ENCODE measurements at regions not wholly inside any gene's neighbourhood (a gene's known extent, or its start where the extent isn't known, plus 50 kb on each side); places are given as distances from the start of the nearest gene placed in this dataset.

DNA sequence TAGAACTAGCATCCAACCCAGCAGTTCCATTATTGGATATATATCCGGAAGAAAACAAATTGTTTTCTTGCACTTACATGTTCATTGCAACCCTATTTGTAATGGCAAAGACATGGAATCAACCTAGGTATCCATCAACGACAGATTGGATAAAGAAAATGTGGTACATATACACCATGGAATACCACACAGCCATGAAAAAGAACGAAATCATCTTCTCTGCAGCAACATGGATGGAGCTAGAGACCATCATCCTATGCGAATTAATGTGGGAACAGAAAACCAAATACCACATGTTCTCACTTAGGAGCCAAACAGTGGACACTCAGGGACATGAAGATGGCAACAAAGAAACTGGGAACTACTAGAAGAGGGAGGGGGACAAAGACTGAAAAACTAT is 352.7 kb downstream of the CDH2 start:
- Mint-ChIP-seq H3K4me3 (ENCODE audit: low read depth) (no peak overlapping the region), H3K27ac (no peak overlapping the region), H3K9me3 (ENCODE audit: low read depth) (peaks cover 4% of the 10 kb centered on the region), H3K36me3 (ENCODE audit: insufficient read depth) (peaks cover 2% of the 10 kb centered on the region), H3K27me3 (peaks cover 3% of the 10 kb centered on the region), H3K4me1 (ENCODE audit: low read depth) (peaks cover 3% of the 10 kb centered on the region)
- TF ChIP-seq, protein P1, sequence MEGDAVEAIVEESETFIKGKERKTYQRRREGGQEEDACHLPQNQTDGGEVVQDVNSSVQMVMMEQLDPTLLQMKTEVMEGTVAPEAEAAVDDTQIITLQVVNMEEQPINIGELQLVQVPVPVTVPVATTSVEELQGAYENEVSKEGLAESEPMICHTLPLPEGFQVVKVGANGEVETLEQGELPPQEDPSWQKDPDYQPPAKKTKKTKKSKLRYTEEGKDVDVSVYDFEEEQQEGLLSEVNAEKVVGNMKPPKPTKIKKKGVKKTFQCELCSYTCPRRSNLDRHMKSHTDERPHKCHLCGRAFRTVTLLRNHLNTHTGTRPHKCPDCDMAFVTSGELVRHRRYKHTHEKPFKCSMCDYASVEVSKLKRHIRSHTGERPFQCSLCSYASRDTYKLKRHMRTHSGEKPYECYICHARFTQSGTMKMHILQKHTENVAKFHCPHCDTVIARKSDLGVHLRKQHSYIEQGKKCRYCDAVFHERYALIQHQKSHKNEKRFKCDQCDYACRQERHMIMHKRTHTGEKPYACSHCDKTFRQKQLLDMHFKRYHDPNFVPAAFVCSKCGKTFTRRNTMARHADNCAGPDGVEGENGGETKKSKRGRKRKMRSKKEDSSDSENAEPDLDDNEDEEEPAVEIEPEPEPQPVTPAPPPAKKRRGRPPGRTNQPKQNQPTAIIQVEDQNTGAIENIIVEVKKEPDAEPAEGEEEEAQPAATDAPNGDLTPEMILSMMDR (IDR thresholded peaks at IDR 0.05; ENCODE audit: unreplicated experiment): no peak
- no peak for DNase-seq (ENCODE audit: low spot score, unreplicated experiment)

DNA sequence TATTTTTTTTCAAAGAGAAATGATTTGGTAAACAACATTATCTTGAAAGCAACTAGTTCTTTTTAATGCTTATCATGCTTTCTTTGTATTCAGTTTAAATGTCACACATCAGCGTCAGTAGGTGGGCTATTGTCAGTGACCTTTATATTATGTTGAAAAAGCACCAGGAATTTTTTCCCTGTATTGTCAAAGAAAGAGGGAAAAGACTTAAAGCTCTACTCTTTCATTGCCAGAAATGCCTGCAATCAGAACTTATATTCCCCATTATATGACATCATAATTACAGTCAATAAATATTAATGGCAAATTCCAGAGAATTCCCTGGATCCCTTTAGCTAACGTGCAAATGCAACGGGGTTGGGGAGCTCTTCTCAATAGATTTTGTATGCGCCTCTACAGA is 353.9 kb downstream of the CDH2 start:
- H3K4me1 Mint-ChIP-seq (ENCODE audit: low read depth): peaks cover 6% of the 10 kb centered on the region
- no peaks in the 10 kb centered on the region for H3K27me3 Mint-ChIP-seq
- peaks cover 4% of the 10 kb centered on the region for H3K9me3 Mint-ChIP-seq (ENCODE audit: low read depth)
- H3K36me3 Mint-ChIP-seq (ENCODE audit: insufficient read depth): no peaks in the 10 kb centered on the region
- H3K27ac Mint-ChIP-seq: no peak overlapping the region
- DNase-seq (ENCODE audit: low spot score, unreplicated experiment): no peak
- H3K4me3 Mint-ChIP-seq (ENCODE audit: low read depth): no peak overlapping the region
- TF ChIP-seq, protein P1 (IDR thresholded peaks at IDR 0.05; ENCODE audit: unreplicated experiment): no peak

DNA sequence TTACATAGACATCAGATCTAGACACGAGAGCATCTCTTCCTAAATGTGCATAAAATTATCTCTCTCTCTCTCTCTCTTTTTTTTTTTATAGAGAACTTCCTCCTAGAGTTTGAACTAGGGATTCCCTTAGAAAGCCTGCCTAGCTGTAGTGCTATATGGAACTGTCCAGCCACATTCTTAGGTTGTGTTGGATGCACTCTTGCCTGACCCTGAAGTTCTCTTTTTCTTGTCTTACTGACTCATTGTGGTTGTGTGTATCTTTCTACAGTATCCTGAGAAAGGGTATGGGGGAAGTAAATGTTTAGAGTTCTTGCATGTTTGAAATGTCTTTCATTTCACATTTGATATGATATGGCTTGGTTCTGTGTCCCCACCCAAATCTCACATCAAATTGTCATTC is 368.2 kb downstream of the CDH2 start:
- no peak overlapping the region for H3K4me3 Mint-ChIP-seq (ENCODE audit: low read depth)
- no peaks in the 10 kb centered on the region for H3K36me3 Mint-ChIP-seq (ENCODE audit: insufficient read depth)
- no peak for DNase-seq (ENCODE audit: low spot score, unreplicated experiment)
- no peak overlapping the region for H3K27ac Mint-ChIP-seq
- peaks cover 8% of the 10 kb centered on the region for H3K27me3 Mint-ChIP-seq
- H3K9me3 Mint-ChIP-seq (ENCODE audit: low read depth): no peaks in the 10 kb centered on the region
- TF ChIP-seq, protein P1 (IDR thresholded peaks at IDR 0.05; ENCODE audit: unreplicated experiment): no peak
- no peaks in the 10 kb centered on the region for H3K4me1 Mint-ChIP-seq (ENCODE audit: low read depth)

DNA sequence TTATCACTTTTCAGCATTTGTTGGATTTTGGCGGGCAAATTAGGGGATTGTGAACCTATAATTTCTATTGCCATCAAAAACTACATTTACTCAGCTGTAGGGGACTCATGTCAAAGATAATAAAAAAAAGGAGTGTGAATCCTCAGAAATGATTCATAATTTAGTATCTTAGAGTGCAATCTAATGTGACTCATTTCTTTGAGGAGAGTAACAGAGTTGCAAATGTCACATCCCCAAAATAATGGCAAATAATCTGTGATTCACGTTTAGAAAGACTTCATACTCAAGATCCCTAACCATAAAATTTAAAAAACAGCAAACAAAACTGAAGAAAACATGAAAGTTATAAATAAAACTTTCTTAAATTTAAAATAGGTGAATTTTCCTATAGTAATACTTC is 373.0 kb downstream of the CDH2 start:
- Mint-ChIP-seq H3K4me3 (ENCODE audit: low read depth) (no peak overlapping the region), H3K36me3 (ENCODE audit: insufficient read depth) (no peaks in the 10 kb centered on the region), H3K27me3 (peaks cover 8% of the 10 kb centered on the region), H3K27ac (no peak overlapping the region), H3K9me3 (ENCODE audit: low read depth) (no peaks in the 10 kb centered on the region), H3K4me1 (ENCODE audit: low read depth) (peaks cover 15% of the 10 kb centered on the region)
- TF ChIP-seq, protein P1 (IDR thresholded peaks at IDR 0.05; ENCODE audit: unreplicated experiment): no peak
- DNase-seq (ENCODE audit: low spot score, unreplicated experiment): no peak

DNA sequence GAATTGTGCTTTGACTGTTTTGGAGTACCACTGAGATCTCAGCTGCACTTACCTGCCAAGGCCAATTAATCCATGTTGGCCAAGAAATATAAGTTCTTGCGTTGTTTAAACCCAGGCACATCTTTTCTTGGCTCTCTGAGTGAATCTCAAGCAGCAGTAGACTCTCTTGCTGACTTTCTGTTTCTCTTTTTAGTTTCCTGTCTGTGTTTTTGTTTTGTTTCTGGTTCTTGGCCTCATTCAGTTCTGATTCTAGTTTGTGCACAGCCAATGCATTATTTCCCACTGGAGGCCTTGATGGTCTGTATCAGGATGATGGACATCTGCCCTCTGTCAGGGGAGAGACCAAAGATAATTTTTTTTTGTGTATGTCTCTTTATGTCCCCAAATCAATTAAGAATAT is 379.4 kb downstream of the CDH2 start:
- TF ChIP-seq, protein P1 (IDR thresholded peaks at IDR 0.05; ENCODE audit: unreplicated experiment): no peak
- Mint-ChIP-seq H3K27me3 (no peaks in the 10 kb centered on the region), H3K9me3 (ENCODE audit: low read depth) (no peaks in the 10 kb centered on the region), H3K27ac (no peak overlapping the region), H3K4me1 (ENCODE audit: low read depth) (peaks cover 35% of the 10 kb centered on the region), H3K4me3 (ENCODE audit: low read depth) (no peak overlapping the region), H3K36me3 (ENCODE audit: insufficient read depth) (no peaks in the 10 kb centered on the region)
- no peak for DNase-seq (ENCODE audit: low spot score, unreplicated experiment)
